ENCODE measurements at regions not wholly inside any gene's neighbourhood (a gene's known extent, or its start where the extent isn't known, plus 50 kb on each side); places are given as distances from the start of the nearest gene placed in this dataset.

GRCh38 chr3:64406271-64406670 lies 181.0 kb upstream of the PRICKLE2 start:
- H3K27me3 ChIP-seq (ENCODE audit: control insufficient read depth, insufficient read depth, low read length): no peaks in the 10 kb centered on the region
- H3K4me1 ChIP-seq (ENCODE audit: control insufficient read depth, insufficient read depth, low read length): no peaks in the 10 kb centered on the region
- H3K9me3 ChIP-seq (ENCODE audit: control insufficient read depth, insufficient read depth, low read length): no peaks in the 10 kb centered on the region
- no peak overlapping the region for H3K4me3 ChIP-seq (ENCODE audit: low read depth, low read length)
- no peak overlapping the region for H3K9ac ChIP-seq (ENCODE audit: low read depth, low read length)
- H3K36me3 ChIP-seq (ENCODE audit: control insufficient read depth, insufficient read depth, low read length): no peaks in the 10 kb centered on the region

- no peaks in the 10 kb centered on the region for H3K36me3 ChIP-seq (ENCODE audit: control insufficient read depth, insufficient read depth, low read length)
- no peaks in the 10 kb centered on the region for H3K27me3 ChIP-seq (ENCODE audit: control insufficient read depth, insufficient read depth, low read length)
- no peaks in the 10 kb centered on the region for H3K9me3 ChIP-seq (ENCODE audit: control insufficient read depth, insufficient read depth, low read length)
- H3K4me3 ChIP-seq (ENCODE audit: low read depth, low read length): no peak overlapping the region
- no peaks in the 10 kb centered on the region for H3K4me1 ChIP-seq (ENCODE audit: control insufficient read depth, insufficient read depth, low read length)
- no peak overlapping the region for H3K9ac ChIP-seq (ENCODE audit: low read depth, low read length)
Measured at GRCh38 chr3:64405211-64405835, 180.1 kb upstream of the PRICKLE2 start.

GRCh38 chr3:64400706-64401105 lies 175.4 kb upstream of the PRICKLE2 start:
- Histone ChIP-seq H3K9me3 (ENCODE audit: control insufficient read depth, insufficient read depth, low read length) (no peaks in the 10 kb centered on the region), H3K36me3 (ENCODE audit: control insufficient read depth, insufficient read depth, low read length) (no peaks in the 10 kb centered on the region), H3K27me3 (ENCODE audit: control insufficient read depth, insufficient read depth, low read length) (no peaks in the 10 kb centered on the region), H3K9ac (ENCODE audit: low read depth, low read length) (no peak overlapping the region), H3K4me3 (ENCODE audit: low read depth, low read length) (no peak overlapping the region), H3K4me1 (ENCODE audit: control insufficient read depth, insufficient read depth, low read length) (peaks cover 4% of the 10 kb centered on the region)

- Histone ChIP-seq H3K27me3 (ENCODE audit: control insufficient read depth, insufficient read depth, low read length) (no peaks in the 10 kb centered on the region), H3K36me3 (ENCODE audit: control insufficient read depth, insufficient read depth, low read length) (no peaks in the 10 kb centered on the region), H3K9me3 (ENCODE audit: control insufficient read depth, insufficient read depth, low read length) (no peaks in the 10 kb centered on the region), H3K4me1 (ENCODE audit: control insufficient read depth, insufficient read depth, low read length) (peaks cover 4% of the 10 kb centered on the region), H3K9ac (ENCODE audit: low read depth, low read length) (no peak overlapping the region), H3K4me3 (ENCODE audit: low read depth, low read length) (no peak overlapping the region)
Measured at GRCh38 chr3:64399205-64399800, 174.0 kb upstream of the PRICKLE2 start.

GRCh38 chr3:64398476-64398875 lies 173.2 kb upstream of the PRICKLE2 start:
- no peak overlapping the region for H3K9ac ChIP-seq (ENCODE audit: low read depth, low read length)
- no peaks in the 10 kb centered on the region for H3K9me3 ChIP-seq (ENCODE audit: control insufficient read depth, insufficient read depth, low read length)
- no peaks in the 10 kb centered on the region for H3K36me3 ChIP-seq (ENCODE audit: control insufficient read depth, insufficient read depth, low read length)
- no peak overlapping the region for H3K4me3 ChIP-seq (ENCODE audit: low read depth, low read length)
- no peaks in the 10 kb centered on the region for H3K27me3 ChIP-seq (ENCODE audit: control insufficient read depth, insufficient read depth, low read length)
- H3K4me1 ChIP-seq (ENCODE audit: control insufficient read depth, insufficient read depth, low read length): peaks cover 4% of the 10 kb centered on the region

- Histone ChIP-seq H3K27me3 (ENCODE audit: control insufficient read depth, insufficient read depth, low read length) (no peaks in the 10 kb centered on the region), H3K36me3 (ENCODE audit: control insufficient read depth, insufficient read depth, low read length) (no peaks in the 10 kb centered on the region), H3K4me1 (ENCODE audit: control insufficient read depth, insufficient read depth, low read length) (peaks cover 4% of the 10 kb centered on the region), H3K4me3 (ENCODE audit: low read depth, low read length) (no peak overlapping the region), H3K9ac (ENCODE audit: low read depth, low read length) (no peak overlapping the region), H3K9me3 (ENCODE audit: control insufficient read depth, insufficient read depth, low read length) (no peaks in the 10 kb centered on the region)
Measured at GRCh38 chr3:64398006-64398405, 172.7 kb upstream of the PRICKLE2 start.

- no peak overlapping the region for H3K4me3 ChIP-seq (ENCODE audit: low read depth, low read length)
- H3K27me3 ChIP-seq (ENCODE audit: control insufficient read depth, insufficient read depth, low read length): no peaks in the 10 kb centered on the region
- no peaks in the 10 kb centered on the region for H3K36me3 ChIP-seq (ENCODE audit: control insufficient read depth, insufficient read depth, low read length)
- H3K9ac ChIP-seq (ENCODE audit: low read depth, low read length): no peak overlapping the region
- peaks cover 4% of the 10 kb centered on the region for H3K4me1 ChIP-seq (ENCODE audit: control insufficient read depth, insufficient read depth, low read length)
- H3K9me3 ChIP-seq (ENCODE audit: control insufficient read depth, insufficient read depth, low read length): no peaks in the 10 kb centered on the region
Measured at GRCh38 chr3:64397573-64397972, 172.3 kb upstream of the PRICKLE2 start.

GRCh38 chr3:64395490-64395889 lies 170.2 kb upstream of the PRICKLE2 start:
- Histone ChIP-seq H3K36me3 (ENCODE audit: control insufficient read depth, insufficient read depth, low read length) (no peaks in the 10 kb centered on the region), H3K9ac (ENCODE audit: low read depth, low read length) (no peak overlapping the region), H3K4me3 (ENCODE audit: low read depth, low read length) (no peak overlapping the region), H3K27me3 (ENCODE audit: control insufficient read depth, insufficient read depth, low read length) (no peaks in the 10 kb centered on the region), H3K9me3 (ENCODE audit: control insufficient read depth, insufficient read depth, low read length) (no peaks in the 10 kb centered on the region), H3K4me1 (ENCODE audit: control insufficient read depth, insufficient read depth, low read length) (peaks cover 4% of the 10 kb centered on the region)

GRCh38 chr3:64393193-64393592 lies 167.9 kb upstream of the PRICKLE2 start:
- H3K27me3 ChIP-seq (ENCODE audit: control insufficient read depth, insufficient read depth, low read length): no peaks in the 10 kb centered on the region
- no peaks in the 10 kb centered on the region for H3K36me3 ChIP-seq (ENCODE audit: control insufficient read depth, insufficient read depth, low read length)
- no peak overlapping the region for H3K4me3 ChIP-seq (ENCODE audit: low read depth, low read length)
- H3K4me1 ChIP-seq (ENCODE audit: control insufficient read depth, insufficient read depth, low read length): peaks cover 4% of the 10 kb centered on the region
- no peak overlapping the region for H3K9ac ChIP-seq (ENCODE audit: low read depth, low read length)
- no peaks in the 10 kb centered on the region for H3K9me3 ChIP-seq (ENCODE audit: control insufficient read depth, insufficient read depth, low read length)

- no peaks in the 10 kb centered on the region for H3K36me3 ChIP-seq (ENCODE audit: control insufficient read depth, insufficient read depth, low read length)
- H3K4me3 ChIP-seq (ENCODE audit: low read depth, low read length): no peak overlapping the region
- no peak overlapping the region for H3K9ac ChIP-seq (ENCODE audit: low read depth, low read length)
- H3K9me3 ChIP-seq (ENCODE audit: control insufficient read depth, insufficient read depth, low read length): no peaks in the 10 kb centered on the region
- H3K4me1 ChIP-seq (ENCODE audit: control insufficient read depth, insufficient read depth, low read length): peaks cover 4% of the 10 kb centered on the region
- no peaks in the 10 kb centered on the region for H3K27me3 ChIP-seq (ENCODE audit: control insufficient read depth, insufficient read depth, low read length)
Measured at GRCh38 chr3:64392001-64392400, 166.7 kb upstream of the PRICKLE2 start.

GRCh38 chr3:64390893-64391292 lies 165.6 kb upstream of the PRICKLE2 start:
- no peak overlapping the region for H3K9ac ChIP-seq (ENCODE audit: low read depth, low read length)

GRCh38 chr3:64388886-64389285 lies 163.6 kb upstream of the PRICKLE2 start:
- H3K27me3 ChIP-seq (ENCODE audit: control insufficient read depth, insufficient read depth, low read length): no peaks in the 10 kb centered on the region
- H3K9ac ChIP-seq (ENCODE audit: low read depth, low read length): no peak overlapping the region
- H3K9me3 ChIP-seq (ENCODE audit: control insufficient read depth, insufficient read depth, low read length): no peaks in the 10 kb centered on the region
- H3K4me3 ChIP-seq (ENCODE audit: low read depth, low read length): no peak overlapping the region
- no peaks in the 10 kb centered on the region for H3K4me1 ChIP-seq (ENCODE audit: control insufficient read depth, insufficient read depth, low read length)
- no peaks in the 10 kb centered on the region for H3K36me3 ChIP-seq (ENCODE audit: control insufficient read depth, insufficient read depth, low read length)

More at GRCh38 chr3:64390893-64391292, 165.6 kb upstream of the PRICKLE2 start:
- H3K4me1 ChIP-seq (ENCODE audit: control insufficient read depth, insufficient read depth, low read length): no peaks in the 10 kb centered on the region
- no peaks in the 10 kb centered on the region for H3K27me3 ChIP-seq (ENCODE audit: control insufficient read depth, insufficient read depth, low read length)
- H3K4me3 ChIP-seq (ENCODE audit: low read depth, low read length): no peak overlapping the region
- no peaks in the 10 kb centered on the region for H3K36me3 ChIP-seq (ENCODE audit: control insufficient read depth, insufficient read depth, low read length)
- H3K9me3 ChIP-seq (ENCODE audit: control insufficient read depth, insufficient read depth, low read length): no peaks in the 10 kb centered on the region

Data from iPS-15b (cell line).